Chondrocyte (in vitro differentiated cells): ENCODE measurements at regions not wholly inside any gene's neighbourhood (a gene's known extent, or its start where the extent isn't known, plus 50 kb on each side); places are given as distances from the start of the nearest gene placed in this dataset.

ENCODE experiments used
- DNase-seq: peaks from one replicate; pipeline ENCODE4 v3.0.0; 2021; ENCODE audit warnings: mixed read lengths, low spot score
- H3K27ac Mint-ChIP-seq: one replicate; pipeline ENCODE4 v1.8.0; 2021; ENCODE audit warnings: mild to moderate bottlenecking, moderate library complexity, mixed read lengths; ENCODE audit not compliant: unreplicated experiment
- H3K27me3 Mint-ChIP-seq: 2 replicates; pipeline ENCODE4 v1.8.0; 2021; ENCODE audit warnings: low read depth, mixed read lengths
- H3K36me3 Mint-ChIP-seq: 2 replicates; pipeline ENCODE4 v1.8.0; 2021; ENCODE audit warnings: low read depth, mixed read lengths
- H3K4me1 Mint-ChIP-seq: 2 replicates; pipeline ENCODE4 v1.8.0; 2021; ENCODE audit warnings: low read depth, mild to moderate bottlenecking, mixed read lengths
- H3K4me3 Mint-ChIP-seq: one replicate; pipeline ENCODE4 v1.8.0; 2021; ENCODE audit warnings: mild to moderate bottlenecking, moderate library complexity, mixed read lengths; ENCODE audit not compliant: unreplicated experiment
- H3K9me3 Mint-ChIP-seq: 2 replicates; pipeline ENCODE4 v1.8.0; 2021; ENCODE audit warnings: low read depth, mixed read lengths
- CTCF ChIP-seq: fragments of 200-600 bp; sonication (generic); IDR thresholded peaks from 2 replicates; pipeline ENCODE4 v1.5.0; 2021; ENCODE audit warnings: antibody characterized with exemption, mild to moderate bottlenecking, moderate library complexity

GRCh38 chr15:72855791-72856190 lies 72.2 kb upstream of the ADPGK start:
- peaks cover 15% of the 10 kb centered on the region for H3K27me3 Mint-ChIP-seq
- no peak for DNase-seq
- H3K9me3 Mint-ChIP-seq, result no peaks in the 10 kb centered on the region
- H3K36me3 Mint-ChIP-seq, result peaks cover 5% of the 10 kb centered on the region
- no peak for TF ChIP-seq CTCF
- no peak overlapping the region for H3K4me3 Mint-ChIP-seq
- no peak overlapping the region for H3K27ac Mint-ChIP-seq
- peaks cover 12% of the 10 kb centered on the region for H3K4me1 Mint-ChIP-seq

GRCh38 chr15:72852273-72852672 lies 68.7 kb upstream of the ADPGK start:
- H3K27me3 Mint-ChIP-seq, result peaks cover 16% of the 10 kb centered on the region
- no peak for TF ChIP-seq CTCF
- no peak for DNase-seq
- H3K4me1 Mint-ChIP-seq, result peaks cover 31% of the 10 kb centered on the region
- no peak overlapping the region for H3K4me3 Mint-ChIP-seq
- no peaks in the 10 kb centered on the region for H3K9me3 Mint-ChIP-seq
- no peak overlapping the region for H3K27ac Mint-ChIP-seq
- H3K36me3 Mint-ChIP-seq, result peaks cover 5% of the 10 kb centered on the region

GRCh38 chr15:72851586-72851985 lies 68.0 kb upstream of the ADPGK start:
- no peak for DNase-seq
- Mint-ChIP-seq H3K4me3 (no peak overlapping the region), H3K36me3 (peaks cover 5% of the 10 kb centered on the region), H3K27me3 (peaks cover 14% of the 10 kb centered on the region), H3K27ac (no peak overlapping the region), H3K9me3 (no peaks in the 10 kb centered on the region), H3K4me1 (peaks cover 34% of the 10 kb centered on the region)
- no peak for TF ChIP-seq CTCF

- Mint-ChIP-seq H3K27me3 (peaks cover 14% of the 10 kb centered on the region), H3K4me3 (no peak overlapping the region), H3K9me3 (no peaks in the 10 kb centered on the region), H3K27ac (no peak overlapping the region), H3K36me3 (peaks cover 5% of the 10 kb centered on the region), H3K4me1 (peaks cover 41% of the 10 kb centered on the region)
- TF ChIP-seq CTCF, result no peak
- DNase-seq, result no peak
Observed at GRCh38 chr15:72850833-72851232, 67.3 kb upstream of the ADPGK start.

GRCh38 chr15:72847806-72848205 lies 64.2 kb upstream of the ADPGK start:
- no peak for DNase-seq
- TF ChIP-seq CTCF, result no peak
- H3K36me3 Mint-ChIP-seq, result no peaks in the 10 kb centered on the region
- H3K27ac Mint-ChIP-seq, result no peak overlapping the region
- peaks cover 43% of the 10 kb centered on the region for H3K4me1 Mint-ChIP-seq
- peaks cover 3% of the 10 kb centered on the region for H3K27me3 Mint-ChIP-seq
- no peaks in the 10 kb centered on the region for H3K9me3 Mint-ChIP-seq
- no peak overlapping the region for H3K4me3 Mint-ChIP-seq
